KMS-11 (cell line): ENCODE measurements at regions not wholly inside any gene's neighbourhood (a gene's known extent, or its start where the extent isn't known, plus 50 kb on each side); places are given as distances from the start of the nearest gene placed in this dataset.

Experiments used
- H2AFZ ChIP-seq: fragments of 200-600 bp; sonication (generic); 2 replicates; pipeline ENCODE4 v1.6.1; 2016; ENCODE audit warnings: antibody characterized with exemption, mixed run types, low read depth
- H3K27ac ChIP-seq: fragments of 200-600 bp; sonication (generic); 2 replicates; pipeline ENCODE4 v1.6.1; 2016; ENCODE audit warnings: mild to moderate bottlenecking, mixed run types
- H3K27me3 ChIP-seq: fragments of 200-600 bp; sonication (generic); 2 replicates; pipeline ENCODE4 v1.6.1; 2017; ENCODE audit warnings: mild to moderate bottlenecking, low read depth, mixed run types, moderate library complexity; ENCODE audit not compliant: insufficient read depth
- H3K36me3 ChIP-seq: fragments of 200-600 bp; sonication (generic); 2 replicates; pipeline ENCODE4 v1.6.1; 2017; ENCODE audit warnings: mild to moderate bottlenecking, mixed run types; ENCODE audit not compliant: insufficient read depth
- H3K4me1 ChIP-seq: fragments of 200-600 bp; sonication (generic); 2 replicates; pipeline ENCODE4 v1.6.1; 2016; ENCODE audit warnings: mild to moderate bottlenecking, low read depth, mixed run types; ENCODE audit not compliant: poor library complexity, severe bottlenecking
- H3K4me2 ChIP-seq: fragments of 200-600 bp; sonication (generic); 2 replicates; pipeline ENCODE4 v1.7.0; 2016; ENCODE audit warnings: mild to moderate bottlenecking, mixed run types
- H3K4me3 ChIP-seq: fragments of 200-600 bp; sonication (generic); IDR thresholded peaks from 2 replicates; pipeline ENCODE4 v1.6.1; 2017; ENCODE audit warnings: low read depth, low read length, mixed read lengths; ENCODE audit not compliant: insufficient read depth
- H3K79me2 ChIP-seq: fragments of 200-600 bp; sonication (generic); 2 replicates; pipeline ENCODE4 v1.6.1; 2016; ENCODE audit warnings: low read depth, mixed run types; ENCODE audit not compliant: insufficient read depth
- H3K9ac ChIP-seq: fragments of 200-600 bp; sonication (generic); 2 replicates; pipeline ENCODE4 v1.6.1; 2016; ENCODE audit warnings: mild to moderate bottlenecking, mixed run types
- H4K20me1 ChIP-seq: fragments of 200-600 bp; sonication (generic); 2 replicates; pipeline ENCODE4 v1.6.1; 2016; ENCODE audit warnings: mild to moderate bottlenecking, mixed run types; ENCODE audit not compliant: insufficient read depth
- CTCF ChIP-seq: fragments of 200-600 bp; sonication (generic); conservative IDR thresholded peaks from 2 replicates; pipeline ENCODE4 v1.6.1; 2017; ENCODE audit warnings: low read depth, mild to moderate bottlenecking, antibody characterized with exemption, low read length, moderate library complexity, mixed read lengths

- no peaks in the 10 kb centered on the region for H3K79me2 ChIP-seq
- no peaks in the 10 kb centered on the region for H3K27me3 ChIP-seq
- H4K20me1 ChIP-seq = no peaks in the 10 kb centered on the region
- H3K27ac ChIP-seq = no peak overlapping the region
- no peak overlapping the region for H3K9ac ChIP-seq
- H3K4me1 ChIP-seq = peaks cover 69% of the 10 kb centered on the region
- no peak overlapping the region for H3K4me2 ChIP-seq
- H2AFZ ChIP-seq = no peak overlapping the region
- no peak overlapping the region for H3K4me3 ChIP-seq
- H3K36me3 ChIP-seq = no peaks in the 10 kb centered on the region
- no peak for TF ChIP-seq CTCF
Observed at GRCh38 chr9:109907810-109908458, 127.9 kb downstream of the PALM2AKAP2 start.

- no peak overlapping the region for H3K4me3 ChIP-seq
- H3K9ac ChIP-seq = no peak overlapping the region
- H3K79me2 ChIP-seq = no peaks in the 10 kb centered on the region
- H3K4me2 ChIP-seq = no peak overlapping the region
- no peak for TF ChIP-seq CTCF
- H3K36me3 ChIP-seq = no peaks in the 10 kb centered on the region
- H2AFZ ChIP-seq = no peak overlapping the region
- H3K27me3 ChIP-seq = no peaks in the 10 kb centered on the region
- no peak overlapping the region for H3K27ac ChIP-seq
- no peaks in the 10 kb centered on the region for H4K20me1 ChIP-seq
- peaks cover 70% of the 10 kb centered on the region for H3K4me1 ChIP-seq
Observed at GRCh38 chr9:109908459-109909390, 128.7 kb downstream of the PALM2AKAP2 start.

- Histone ChIP-seq H3K9ac (no peak overlapping the region), H3K27me3 (no peaks in the 10 kb centered on the region), H3K4me2 (no peak overlapping the region), H3K79me2 (no peaks in the 10 kb centered on the region), H3K4me1 (peaks cover 79% of the 10 kb centered on the region), H2AFZ (no peak overlapping the region), H3K4me3 (no peak overlapping the region), H3K36me3 (no peaks in the 10 kb centered on the region), H4K20me1 (no peaks in the 10 kb centered on the region), H3K27ac (no peak overlapping the region)
- no peak for TF ChIP-seq CTCF
Observed at GRCh38 chr9:109910671-109911518, 130.9 kb downstream of the PALM2AKAP2 start.

GRCh38 chr9:109912082-109912582 lies 132.1 kb downstream of the PALM2AKAP2 start:
- no peak overlapping the region for H3K27ac ChIP-seq
- H3K36me3 ChIP-seq = no peaks in the 10 kb centered on the region
- no peaks in the 10 kb centered on the region for H3K27me3 ChIP-seq
- H3K4me1 ChIP-seq = peaks cover 81% of the 10 kb centered on the region
- TF ChIP-seq CTCF = no peak
- no peaks in the 10 kb centered on the region for H4K20me1 ChIP-seq
- no peak overlapping the region for H3K4me2 ChIP-seq
- no peak overlapping the region for H2AFZ ChIP-seq
- no peaks in the 10 kb centered on the region for H3K79me2 ChIP-seq
- no peak overlapping the region for H3K4me3 ChIP-seq
- H3K9ac ChIP-seq = no peak overlapping the region
